COLO668 (cell line): ENCODE measurements at regions not wholly inside any gene's neighbourhood (a gene's known extent, or its start where the extent isn't known, plus 50 kb on each side); places are given as distances from the start of the nearest gene placed in this dataset.

Source experiments
- DNase-seq: peaks from one replicate; lab custom pipeline; 2025; ENCODE audit not compliant: unreplicated experiment; lab: John Stamatoyannopoulos, UW

- no peak for DNase-seq
Measured at GRCh38 chr15:92304223-92304975, 89.3 kb upstream of the ST8SIA2 start.

GRCh38 chr15:92305343-92305742 lies 88.3 kb upstream of the ST8SIA2 start:
- DNase-seq: no peak

- no peak for DNase-seq
Measured at GRCh38 chr15:92306663-92307062, 87.0 kb upstream of the ST8SIA2 start.

GRCh38 chr15:92315144-92315543 lies 78.5 kb upstream of the ST8SIA2 start:
- DNase-seq: no peak

GRCh38 chr15:92315595-92316211 lies 78.0 kb upstream of the ST8SIA2 start:
- no peak for DNase-seq

- DNase-seq: no peak
Measured at GRCh38 chr15:92316586-92317295, 76.9 kb upstream of the ST8SIA2 start.

- DNase-seq: no peak
Measured at GRCh38 chr15:92320012-92320699, 73.5 kb upstream of the ST8SIA2 start.

- no peak for DNase-seq
Measured at GRCh38 chr15:92322566-92323355, 70.9 kb upstream of the ST8SIA2 start.

GRCh38 chr15:92323525-92323924 lies 70.2 kb upstream of the ST8SIA2 start:
- no peak for DNase-seq

GRCh38 chr15:92324101-92324963 lies 69.3 kb upstream of the ST8SIA2 start:
- no peak for DNase-seq

- no peak for DNase-seq
Measured at GRCh38 chr15:92326236-92326635, 67.4 kb upstream of the ST8SIA2 start.

- no peak for DNase-seq
Measured at GRCh38 chr15:92327033-92327432, 66.6 kb upstream of the ST8SIA2 start.

- no peak for DNase-seq
Measured at GRCh38 chr15:92328207-92328606, 65.5 kb upstream of the ST8SIA2 start.

- DNase-seq: no peak
Measured at GRCh38 chr15:92332125-92332899, 61.4 kb upstream of the ST8SIA2 start.

GRCh38 chr15:92333709-92334108 lies 60.0 kb upstream of the ST8SIA2 start:
- no peak for DNase-seq

- DNase-seq: no peak
Measured at GRCh38 chr15:92336419-92336987, 57.2 kb upstream of the ST8SIA2 start.

GRCh38 chr15:92339361-92339760 lies 54.3 kb upstream of the ST8SIA2 start:
- no peak for DNase-seq
